Activated CD4-positive, alpha-beta memory T cell treated with anti-CD3 and anti-CD28 coated beads for 36 hours (primary cell): ENCODE measurements at regions not wholly inside any gene's neighbourhood (a gene's known extent, or its start where the extent isn't known, plus 50 kb on each side); places are given as distances from the start of the nearest gene placed in this dataset.

ENCODE experiments used
- CTCF ChIA-PET: fragments of 350-600 bp; sonication (Branson Sonifier 250); formaldehyde crosslinking; loops from one replicate; lab custom pipeline; 2021; ENCODE audit warnings: antibody characterized with exemption, inconsistent platforms; lab: Charles Lee
- POLR2A ChIA-PET: fragments of 350-600 bp; sonication (Branson Sonifier 250); formaldehyde crosslinking; loops from one replicate; lab custom pipeline; 2021; ENCODE audit warnings: antibody characterized with exemption; lab: Charles Lee
- DNase-seq: peaks from one replicate; pipeline ENCODE4 v3.0.0-alpha.2; 2020
- H3K27ac Mint-ChIP-seq: one replicate; pipeline ENCODE4 v1.8.0; 2021; ENCODE audit warnings: mixed read lengths
- H3K27me3 Mint-ChIP-seq: one replicate; pipeline ENCODE4 v1.8.0; 2021; ENCODE audit warnings: mixed read lengths
- H3K36me3 Mint-ChIP-seq: one replicate; pipeline ENCODE4 v1.8.0; 2021; ENCODE audit warnings: mixed read lengths
- H3K4me1 Mint-ChIP-seq: one replicate; pipeline ENCODE4 v1.8.0; 2021; ENCODE audit warnings: low read depth, mixed read lengths
- H3K4me3 Mint-ChIP-seq: one replicate; pipeline ENCODE4 v1.8.0; 2021; ENCODE audit warnings: mild to moderate bottlenecking, mixed read lengths
- H3K9me3 Mint-ChIP-seq: one replicate; pipeline ENCODE4 v1.8.0; 2021; ENCODE audit warnings: mixed read lengths
- intact Hi-C: fragments of 100-400 bp; cut with micrococcal nuclease; formaldehyde crosslinking; loops from one replicate; pipeline ENCODE4 v1.15.1; 2023

GRCh38 chr1:10848109-10848684, 51.8 kb upstream of the CASZ1 start:
- ChIA-PET CTCF (no interaction called here), POLR2A (no interaction called here)
- DNase-seq = no peak
- Mint-ChIP-seq H3K27ac (no peak overlapping the region), H3K27me3 (peaks cover 6% of the 10 kb centered on the region), H3K4me1 (no peaks in the 10 kb centered on the region), H3K4me3 (no peak overlapping the region), H3K9me3 (no peaks in the 10 kb centered on the region), H3K36me3 (no peaks in the 10 kb centered on the region)
- intact Hi-C loops = no loop called here

GRCh38 chr1:10850026-10850425, 53.6 kb upstream of the CASZ1 start:
- ChIA-PET POLR2A (no interaction called here), CTCF (no interaction called here)
- Mint-ChIP-seq H3K4me3 (no peak overlapping the region), H3K9me3 (no peaks in the 10 kb centered on the region), H3K4me1 (no peaks in the 10 kb centered on the region), H3K27ac (no peak overlapping the region), H3K36me3 (no peaks in the 10 kb centered on the region), H3K27me3 (peaks cover 3% of the 10 kb centered on the region)
- no peak for DNase-seq
- intact Hi-C loops = no loop called here

DNA sequence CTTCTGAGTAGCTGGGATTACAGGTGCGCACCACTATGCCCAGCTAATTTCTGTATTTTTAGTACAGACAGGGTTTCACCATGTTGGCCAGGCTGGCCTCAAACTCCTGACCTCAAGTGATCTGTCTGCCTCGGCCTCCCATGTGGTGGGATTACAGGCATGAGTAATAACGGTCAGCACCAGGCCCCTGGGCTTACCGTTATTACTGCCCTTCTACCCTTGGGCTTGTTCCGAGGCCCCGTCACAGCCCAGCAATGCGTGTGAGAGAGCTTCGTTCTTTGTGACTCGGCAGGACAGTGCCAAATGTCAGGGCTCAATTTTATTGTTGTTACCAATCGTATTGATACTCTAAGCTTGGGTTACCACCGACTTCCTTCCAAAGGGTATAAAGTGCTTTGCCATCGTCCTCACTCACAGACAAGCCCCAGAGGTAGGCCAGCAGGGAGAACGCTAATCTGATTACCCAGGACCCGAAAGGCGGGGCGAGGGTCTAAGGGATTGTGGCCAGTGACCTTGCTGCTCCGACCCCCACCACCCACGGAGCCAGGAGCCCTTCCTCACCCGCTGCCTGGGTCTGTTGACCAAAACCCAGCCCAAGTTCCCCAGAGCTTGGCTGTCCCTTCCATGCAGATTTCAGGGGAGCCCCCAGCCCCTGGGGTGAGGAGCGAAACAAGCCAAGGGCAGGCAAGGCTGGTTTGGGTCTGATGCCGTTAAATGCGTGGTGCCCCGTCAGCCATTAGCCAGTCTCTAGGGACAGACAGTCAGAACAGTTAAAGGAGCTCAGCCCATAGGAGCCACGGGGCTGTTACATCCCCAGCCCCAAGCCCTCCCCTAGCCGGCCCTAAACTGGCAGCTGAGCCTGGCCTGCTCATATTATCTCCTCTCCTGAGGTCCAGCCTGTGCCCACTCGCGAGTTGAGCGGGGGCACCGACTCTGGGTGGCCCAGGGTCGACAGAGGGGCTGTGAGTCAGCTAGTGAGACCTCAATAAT, 54.9 kb upstream of the CASZ1 start:
- DNase-seq = no peak
- no peaks in the 10 kb centered on the region for H3K36me3 Mint-ChIP-seq

DNA sequence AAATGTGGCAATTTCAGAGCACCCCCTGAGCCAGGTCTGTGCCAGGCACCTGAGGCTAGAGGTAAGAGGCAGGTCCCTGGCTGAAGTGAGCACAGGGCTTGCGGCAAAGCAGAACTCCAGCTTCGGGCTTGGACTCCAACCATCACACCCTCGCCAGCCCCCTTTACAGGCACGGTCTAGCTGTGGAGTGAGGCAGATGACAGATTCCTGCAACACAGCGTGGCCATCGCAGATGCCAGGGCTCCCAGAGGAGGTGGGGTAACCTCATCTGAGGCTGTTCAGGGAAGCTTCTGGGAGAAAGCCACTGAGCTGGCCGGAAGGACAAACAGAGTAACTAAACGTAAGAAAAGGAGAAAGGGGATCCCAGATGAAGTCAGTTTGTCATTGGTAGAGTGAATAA, 55.6 kb upstream of the CASZ1 start:
- no peaks in the 10 kb centered on the region for H3K27me3 Mint-ChIP-seq
- no peaks in the 10 kb centered on the region for H3K36me3 Mint-ChIP-seq
- no peaks in the 10 kb centered on the region for H3K4me1 Mint-ChIP-seq
- CTCF ChIA-PET = interaction anchor here (1.0 kb wide), 1 partner anchor 10 kb away, joined by 3 read pairs; no protein-coding TSS in a partner anchor
- H3K27ac Mint-ChIP-seq = no peak overlapping the region
- POLR2A ChIA-PET = no interaction called here
- DNase-seq = no peak
- no peak overlapping the region for H3K4me3 Mint-ChIP-seq
- intact Hi-C loops = no loop called here
- no peaks in the 10 kb centered on the region for H3K9me3 Mint-ChIP-seq

More for the DNA sequence above, 54.9 kb upstream of the CASZ1 start:
- Mint-ChIP-seq H3K4me1 (no peaks in the 10 kb centered on the region), H3K27me3 (no peaks in the 10 kb centered on the region), H3K9me3 (no peaks in the 10 kb centered on the region), H3K4me3 (no peak overlapping the region), H3K27ac (no peak overlapping the region)
- POLR2A ChIA-PET = no interaction called here
- CTCF ChIA-PET = interaction anchor here (1.0 kb wide), 1 partner anchor 11 kb away, joined by 3 read pairs; no protein-coding TSS in a partner anchor
- intact Hi-C loops = no loop called here

- no peak for DNase-seq
These were observed 56.0 kb upstream of the CASZ1 start for GRCh38 chr1:10852486-10852885.

GRCh38 chr1:10852998-10853520, 56.6 kb upstream of the CASZ1 start:
- no peak for DNase-seq
- intact Hi-C loops = no loop called here
- no peak overlapping the region for H3K4me3 Mint-ChIP-seq
- H3K4me1 Mint-ChIP-seq = no peaks in the 10 kb centered on the region
- H3K27me3 Mint-ChIP-seq = no peaks in the 10 kb centered on the region
- ChIA-PET POLR2A (no interaction called here), CTCF (no interaction called here)
- H3K9me3 Mint-ChIP-seq = no peaks in the 10 kb centered on the region
- H3K36me3 Mint-ChIP-seq = no peaks in the 10 kb centered on the region
- H3K27ac Mint-ChIP-seq = no peak overlapping the region

More at GRCh38 chr1:10852486-10852885, 56.0 kb upstream of the CASZ1 start:
- H3K36me3 Mint-ChIP-seq = no peaks in the 10 kb centered on the region
- intact Hi-C loops = no loop called here
- H3K27ac Mint-ChIP-seq = no peak overlapping the region
- H3K4me3 Mint-ChIP-seq = no peak overlapping the region
- ChIA-PET CTCF (no interaction called here), POLR2A (no interaction called here)
- no peaks in the 10 kb centered on the region for H3K9me3 Mint-ChIP-seq
- no peaks in the 10 kb centered on the region for H3K4me1 Mint-ChIP-seq
- no peaks in the 10 kb centered on the region for H3K27me3 Mint-ChIP-seq

DNA sequence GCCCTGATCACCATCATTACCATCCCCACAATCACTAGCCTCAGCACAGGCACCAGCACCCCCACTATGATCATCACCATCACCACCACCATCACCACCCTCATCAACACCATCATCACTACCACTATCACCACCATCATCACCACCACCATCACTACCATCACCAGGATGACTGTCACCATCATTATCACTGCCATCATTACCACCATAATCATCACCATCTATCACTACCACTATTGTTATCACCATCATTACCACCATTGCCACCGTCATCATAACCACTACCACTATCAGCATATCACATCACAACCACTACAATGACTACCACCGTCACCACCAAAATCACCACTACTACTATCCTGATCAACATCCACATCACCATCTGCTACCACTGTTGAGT, 57.3 kb upstream of the CASZ1 start:
- intact Hi-C loops = no loop called here
- Mint-ChIP-seq H3K27me3 (no peaks in the 10 kb centered on the region), H3K36me3 (no peaks in the 10 kb centered on the region), H3K9me3 (no peaks in the 10 kb centered on the region), H3K4me3 (no peak overlapping the region), H3K4me1 (no peaks in the 10 kb centered on the region), H3K27ac (no peak overlapping the region)
- CTCF ChIA-PET = no interaction called here
- DNase-seq = no peak
- POLR2A ChIA-PET = no interaction called here

- no peaks in the 10 kb centered on the region for H3K4me1 Mint-ChIP-seq
- no peak overlapping the region for H3K4me3 Mint-ChIP-seq
- CTCF ChIA-PET = no interaction called here
- no peak for DNase-seq
- H3K36me3 Mint-ChIP-seq = no peaks in the 10 kb centered on the region
- POLR2A ChIA-PET = no interaction called here
- H3K9me3 Mint-ChIP-seq = no peaks in the 10 kb centered on the region
- intact Hi-C loops = no loop called here
- no peak overlapping the region for H3K27ac Mint-ChIP-seq
- H3K27me3 Mint-ChIP-seq = no peaks in the 10 kb centered on the region
These were observed 58.5 kb upstream of the CASZ1 start for GRCh38 chr1:10854856-10855459.

DNA sequence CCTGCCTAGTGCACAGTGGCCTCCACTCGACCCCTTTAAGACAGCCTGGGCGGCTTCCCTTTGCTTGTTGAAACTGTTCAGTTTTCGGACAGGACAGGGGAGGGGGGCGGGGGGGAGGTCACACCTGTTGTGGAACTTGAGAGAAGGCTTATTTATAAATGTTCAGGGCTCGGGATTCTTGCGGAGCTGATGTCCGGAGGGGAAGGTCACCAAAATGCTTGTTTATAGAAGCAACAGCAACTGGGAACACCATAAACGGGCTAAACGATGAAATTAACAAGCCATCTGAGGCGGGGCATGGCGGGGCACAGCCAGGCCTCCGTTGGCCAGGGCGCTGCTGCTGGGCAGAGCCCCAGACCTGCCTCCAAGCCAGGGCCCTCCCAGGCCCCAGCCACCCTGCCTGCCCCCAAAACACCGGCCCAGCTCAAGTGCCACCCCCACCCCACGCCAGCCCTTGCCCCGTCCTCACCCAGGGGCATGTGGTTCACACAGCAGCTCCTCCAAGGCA, 59.8 kb upstream of the CASZ1 start:
- intact Hi-C loops = no loop called here
- Mint-ChIP-seq H3K27ac (no peak overlapping the region), H3K4me3 (no peak overlapping the region), H3K9me3 (no peaks in the 10 kb centered on the region), H3K27me3 (no peaks in the 10 kb centered on the region), H3K36me3 (no peaks in the 10 kb centered on the region), H3K4me1 (no peaks in the 10 kb centered on the region)
- POLR2A ChIA-PET = no interaction called here
- CTCF ChIA-PET = no interaction called here
- no peak for DNase-seq

DNA sequence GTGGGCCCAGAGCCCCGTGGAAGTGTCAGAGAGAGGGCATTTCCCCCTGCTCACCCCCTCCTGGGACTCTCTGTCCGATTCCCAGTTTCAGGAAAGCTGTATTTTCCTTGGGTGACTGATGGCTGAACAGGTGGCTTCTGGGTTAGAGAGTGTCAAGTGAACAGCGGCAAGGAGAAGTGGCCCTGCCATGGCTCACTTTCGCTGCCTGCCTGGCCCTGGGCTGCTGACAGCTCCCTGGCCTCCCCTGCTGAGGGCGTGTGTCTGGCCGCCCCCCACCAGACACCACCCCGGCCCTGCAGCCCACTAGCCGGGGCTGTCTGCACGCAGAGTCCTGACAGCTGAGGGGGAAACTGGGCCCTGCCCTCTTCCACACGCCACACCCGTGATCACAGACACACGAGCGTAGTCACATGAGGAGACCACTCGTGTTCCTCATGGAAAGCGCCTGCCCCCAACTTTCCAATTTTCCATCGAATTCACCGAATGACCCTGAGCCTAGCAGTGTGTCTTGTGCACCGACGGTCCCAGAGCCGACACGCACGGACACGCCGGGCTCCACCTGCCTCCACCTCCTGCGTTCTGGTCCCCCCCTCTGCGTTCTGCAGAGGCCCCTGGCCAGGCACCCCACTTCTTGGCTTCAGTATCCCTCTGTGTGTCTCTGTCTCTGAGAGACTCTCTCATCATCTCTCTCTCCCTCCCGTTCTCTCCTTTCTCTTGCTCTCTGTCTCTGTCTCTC, 60.6 kb upstream of the CASZ1 start:
- POLR2A ChIA-PET = no interaction called here
- H3K4me3 Mint-ChIP-seq = no peak overlapping the region

GRCh38 chr1:10857687-10858086, 61.2 kb upstream of the CASZ1 start:
- ChIA-PET POLR2A (no interaction called here), CTCF (no interaction called here)
- Mint-ChIP-seq H3K4me1 (no peaks in the 10 kb centered on the region), H3K27ac (no peak overlapping the region), H3K9me3 (no peaks in the 10 kb centered on the region), H3K27me3 (peaks cover 4% of the 10 kb centered on the region), H3K4me3 (no peak overlapping the region), H3K36me3 (no peaks in the 10 kb centered on the region)
- intact Hi-C loops = no loop called here
- DNase-seq = no peak

More for the DNA sequence above, 60.6 kb upstream of the CASZ1 start:
- H3K9me3 Mint-ChIP-seq = no peaks in the 10 kb centered on the region
- CTCF ChIA-PET = no interaction called here
- DNase-seq = no peak
- peaks cover 2% of the 10 kb centered on the region for H3K27me3 Mint-ChIP-seq
- intact Hi-C loops = no loop called here
- no peaks in the 10 kb centered on the region for H3K36me3 Mint-ChIP-seq
- H3K4me1 Mint-ChIP-seq = no peaks in the 10 kb centered on the region
- no peak overlapping the region for H3K27ac Mint-ChIP-seq
